Activated CD8-positive, alpha-beta T cell treated with anti-CD3 and anti-CD28 coated beads for 36 hours (primary cell): ENCODE measurements at regions not wholly inside any gene's neighbourhood (a gene's known extent, or its start where the extent isn't known, plus 50 kb on each side); places are given as distances from the start of the nearest gene placed in this dataset.
"Not testable (repeated sequence)": the region's sequence is repeated elsewhere in the genome, so short reads cannot be mapped to it uniquely, and the experiment has no call there.

Experiments used
- ATAC-seq: fragments of 200-7000 bp; cut with Tn5 transposase; one replicate; pipeline ENCODE4 v1.10.0; 2021; ENCODE audit warnings: mild to moderate bottlenecking, moderate library complexity
- CTCF ChIA-PET: fragments of 350-600 bp; sonication (Branson Sonifier 250); formaldehyde crosslinking; loops from one replicate; lab custom pipeline; 2021; ENCODE audit warnings: antibody characterized with exemption; lab: Charles Lee
- POLR2A ChIA-PET: fragments of 350-600 bp; sonication (Branson Sonifier 250); formaldehyde crosslinking; loops from one replicate; lab custom pipeline; 2021; ENCODE audit warnings: antibody characterized with exemption; lab: Charles Lee
- DNase-seq: peaks from one replicate; pipeline ENCODE4 v3.0.0-alpha.2; 2020
- H3K27ac Mint-ChIP-seq: one replicate; pipeline ENCODE4 v1.8.0; 2021; ENCODE audit warnings: mild to moderate bottlenecking, mixed read lengths
- H3K27me3 Mint-ChIP-seq: one replicate; pipeline ENCODE4 v1.8.0; 2021; ENCODE audit warnings: mixed read lengths
- H3K36me3 Mint-ChIP-seq: one replicate; pipeline ENCODE4 v1.8.0; 2021; ENCODE audit warnings: low read depth, mixed read lengths
- H3K4me1 Mint-ChIP-seq: one replicate; pipeline ENCODE4 v1.8.0; 2021; ENCODE audit warnings: low read depth, mixed read lengths
- H3K4me3 Mint-ChIP-seq: one replicate; pipeline ENCODE4 v1.8.0; 2021; ENCODE audit warnings: mild to moderate bottlenecking, moderate library complexity, mixed read lengths
- H3K9me3 Mint-ChIP-seq: one replicate; pipeline ENCODE4 v1.8.0; 2021; ENCODE audit warnings: mixed read lengths
- intact Hi-C: fragments of 100-400 bp; cut with micrococcal nuclease; formaldehyde crosslinking; loops from one replicate; pipeline ENCODE4 v1.10.0; 2022
- TF ChIP-seq, protein P1 (sequence below): fragments of 200-600 bp; IDR thresholded peaks from one replicate; pipeline ENCODE4 v1.8.0; 2022; ENCODE audit warnings: antibody characterized with exemption, mild to moderate bottlenecking

GRCh38 chr11:87536565-87536964, 498.8 kb downstream of the TMEM135 start:
- Mint-ChIP-seq H3K4me3 (no peak overlapping the region), H3K9me3 (peaks cover 1% of the 10 kb centered on the region), H3K36me3 (no peaks in the 10 kb centered on the region), H3K4me1 (no peaks in the 10 kb centered on the region), H3K27me3 (peaks cover 2% of the 10 kb centered on the region), H3K27ac (no peak overlapping the region)
- ChIA-PET CTCF (no interaction called here), POLR2A (no interaction called here)
- DNase-seq (no peak), ATAC-seq (no peak)
- intact Hi-C loops, result no loop called here
- TF ChIP-seq, protein P1, sequence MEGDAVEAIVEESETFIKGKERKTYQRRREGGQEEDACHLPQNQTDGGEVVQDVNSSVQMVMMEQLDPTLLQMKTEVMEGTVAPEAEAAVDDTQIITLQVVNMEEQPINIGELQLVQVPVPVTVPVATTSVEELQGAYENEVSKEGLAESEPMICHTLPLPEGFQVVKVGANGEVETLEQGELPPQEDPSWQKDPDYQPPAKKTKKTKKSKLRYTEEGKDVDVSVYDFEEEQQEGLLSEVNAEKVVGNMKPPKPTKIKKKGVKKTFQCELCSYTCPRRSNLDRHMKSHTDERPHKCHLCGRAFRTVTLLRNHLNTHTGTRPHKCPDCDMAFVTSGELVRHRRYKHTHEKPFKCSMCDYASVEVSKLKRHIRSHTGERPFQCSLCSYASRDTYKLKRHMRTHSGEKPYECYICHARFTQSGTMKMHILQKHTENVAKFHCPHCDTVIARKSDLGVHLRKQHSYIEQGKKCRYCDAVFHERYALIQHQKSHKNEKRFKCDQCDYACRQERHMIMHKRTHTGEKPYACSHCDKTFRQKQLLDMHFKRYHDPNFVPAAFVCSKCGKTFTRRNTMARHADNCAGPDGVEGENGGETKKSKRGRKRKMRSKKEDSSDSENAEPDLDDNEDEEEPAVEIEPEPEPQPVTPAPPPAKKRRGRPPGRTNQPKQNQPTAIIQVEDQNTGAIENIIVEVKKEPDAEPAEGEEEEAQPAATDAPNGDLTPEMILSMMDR, result no peak

DNA sequence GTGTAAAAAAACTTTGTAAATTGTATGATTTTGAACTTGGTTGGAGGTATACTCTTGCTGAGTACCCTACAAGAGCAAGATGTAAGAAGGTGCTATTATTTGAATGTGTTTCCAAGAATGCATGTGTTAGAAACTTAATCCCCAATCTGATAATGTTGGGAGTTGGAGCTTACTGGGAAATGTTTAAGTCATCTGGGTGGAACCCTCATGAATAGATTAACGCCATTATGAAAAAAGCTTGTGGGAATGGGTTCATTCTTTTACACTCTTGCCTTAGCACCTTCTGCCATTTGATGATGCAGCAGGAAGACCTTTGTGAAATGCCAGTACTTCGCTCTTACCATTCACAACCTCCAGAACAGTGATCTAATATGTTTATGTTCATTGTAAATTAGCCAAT, 498.3 kb downstream of the TMEM135 start:
- Mint-ChIP-seq H3K36me3 (no peaks in the 10 kb centered on the region), H3K27ac (no peak overlapping the region), H3K4me1 (no peaks in the 10 kb centered on the region), H3K9me3 (peaks cover 1% of the 10 kb centered on the region), H3K27me3 (peaks cover 2% of the 10 kb centered on the region), H3K4me3 (no peak overlapping the region)
- CTCF ChIA-PET, result no interaction called here
- ATAC-seq, result no peak
- POLR2A ChIA-PET, result no interaction called here
- DNase-seq, result no peak
- intact Hi-C loops, result no loop called here
- TF ChIP-seq, protein P1, result no peak

GRCh38 chr11:87535513-87535912, 497.8 kb downstream of the TMEM135 start:
- ChIA-PET CTCF (no interaction called here), POLR2A (no interaction called here)
- DNase-seq (no peak), ATAC-seq (no peak)
- TF ChIP-seq, protein P1, result no peak
- H3K4me3 Mint-ChIP-seq, result no peak overlapping the region
- no peaks in the 10 kb centered on the region for H3K4me1 Mint-ChIP-seq
- intact Hi-C loops, result no loop called here
- peaks cover 1% of the 10 kb centered on the region for H3K9me3 Mint-ChIP-seq
- H3K36me3 Mint-ChIP-seq, result no peaks in the 10 kb centered on the region
- H3K27me3 Mint-ChIP-seq, result peaks cover 2% of the 10 kb centered on the region
- no peak overlapping the region for H3K27ac Mint-ChIP-seq

GRCh38 chr11:87531835-87532234, 494.1 kb downstream of the TMEM135 start:
- ATAC-seq, H3K36me3 Mint-ChIP-seq, DNase-seq, H3K4me3 Mint-ChIP-seq, intact Hi-C loops, H3K4me1 Mint-ChIP-seq, CTCF ChIA-PET, POLR2A ChIA-PET, H3K9me3 Mint-ChIP-seq, H3K27ac Mint-ChIP-seq, H3K27me3 Mint-ChIP-seq: not testable (repeated sequence)

DNA sequence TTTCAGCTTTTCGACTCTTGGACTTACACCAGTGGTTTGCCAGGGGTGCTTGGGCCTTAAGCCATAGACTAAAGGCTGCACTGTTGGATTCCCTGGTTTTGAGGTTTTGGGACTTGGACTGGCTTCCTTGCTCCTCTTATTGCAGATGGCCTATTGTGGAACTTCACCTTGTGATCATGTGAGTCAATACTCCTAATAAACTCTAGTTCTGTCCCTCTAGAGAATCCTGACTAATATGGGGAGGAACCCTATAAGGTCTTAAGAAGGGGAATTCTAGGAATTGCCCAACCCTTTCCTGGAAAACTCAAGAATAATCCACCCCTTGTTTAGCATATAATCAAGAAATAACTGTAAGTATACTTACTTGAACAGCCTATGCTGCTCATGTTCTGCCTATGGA, 491.8 kb downstream of the TMEM135 start:
- DNase-seq, result no peak
- POLR2A ChIA-PET, result no interaction called here
- peaks cover 2% of the 10 kb centered on the region for H3K27me3 Mint-ChIP-seq

More for the DNA sequence above, 491.8 kb downstream of the TMEM135 start:
- no peaks in the 10 kb centered on the region for H3K36me3 Mint-ChIP-seq
- H3K27ac Mint-ChIP-seq, result no peak overlapping the region
- no peaks in the 10 kb centered on the region for H3K4me1 Mint-ChIP-seq
- intact Hi-C loops, result no loop called here
- H3K4me3 Mint-ChIP-seq, result no peak overlapping the region
- TF ChIP-seq, protein P1, result no peak
- CTCF ChIA-PET, result no interaction called here
- ATAC-seq, result no peak
- peaks cover 1% of the 10 kb centered on the region for H3K9me3 Mint-ChIP-seq
